ENCODE measurements at regions not wholly inside any gene's neighbourhood (a gene's known extent, or its start where the extent isn't known, plus 50 kb on each side); places are given as distances from the start of the nearest gene placed in this dataset.
"Not testable (repeated sequence)": the region's sequence is repeated elsewhere in the genome, so short reads cannot be mapped to it uniquely, and the experiment has no call there.

- intact Hi-C loops (cut with DNase I): no loop called here
- TF ChIP-seq POLR2AphosphoS5 (IDR thresholded peaks at IDR 0.05): no peak
- no peak for TF ChIP-seq EP300 (IDR thresholded peaks at IDR 0.05)
- no peak for TF ChIP-seq POLR2A (IDR thresholded peaks at IDR 0.05)
- H3K4me1 ChIP-seq: no peaks in the 10 kb centered on the region
- H3K27ac ChIP-seq: no peak overlapping the region
- H3K36me3 ChIP-seq: no peaks in the 10 kb centered on the region
- H3K27me3 ChIP-seq: peaks cover 0 to 18% (median 0%) of the 10 kb centered on the region in 3 donors
- WGBS, 2 donors: 52 to 61% methylated on average over 5 of the region's 5 CpGs
- no peak overlapping the region for H3K4me3 ChIP-seq
- DNase-seq: no peak
- H3K9me3 ChIP-seq: no peaks in the 10 kb centered on the region
These were observed 70.0 kb upstream of the TBXT start for GRCh38 chr6:166237617-166238016.

GRCh38 chr6:166236596-166236995, 68.9 kb upstream of the TBXT start:
- intact Hi-C loops (cut with DNase I): no loop called here
- no peaks in the 10 kb centered on the region for H3K9me3 ChIP-seq

GRCh38 chr6:166235666-166236292, 68.1 kb upstream of the TBXT start:
- Histone ChIP-seq H3K9me3 (no peaks in the 10 kb centered on the region), H3K36me3 (no peaks in the 10 kb centered on the region), H3K4me1 (no peaks in the 10 kb centered on the region), H3K27me3 (peaks cover 0 to 8% (median 0%) of the 10 kb centered on the region in 3 donors), H3K4me3 (no peak overlapping the region), H3K27ac (no peak overlapping the region)
- TF ChIP-seq EP300 (IDR thresholded peaks at IDR 0.05) (no peak), POLR2AphosphoS5 (IDR thresholded peaks at IDR 0.05) (no peak), POLR2A (IDR thresholded peaks at IDR 0.05) (no peak), CTCF (IDR thresholded peaks at IDR 0.05) (no peak)
- intact Hi-C loops (cut with DNase I): no loop called here
- DNase-seq: no peak
- 81 to 89% methylated on average over 17 of the region's 17 CpGs for WGBS, 2 donors

More at GRCh38 chr6:166236596-166236995, 68.9 kb upstream of the TBXT start:
- H3K4me1 ChIP-seq: no peaks in the 10 kb centered on the region
- no peaks in the 10 kb centered on the region for H3K36me3 ChIP-seq
- 77% methylated on average over 13 of the region's 13 CpGs for WGBS, 2 donors
- no peak overlapping the region for H3K4me3 ChIP-seq
- TF ChIP-seq CTCF (IDR thresholded peaks at IDR 0.05) (no peak), POLR2AphosphoS5 (IDR thresholded peaks at IDR 0.05) (no peak), POLR2A (IDR thresholded peaks at IDR 0.05) (no peak), EP300 (IDR thresholded peaks at IDR 0.05) (no peak)
- H3K27me3 ChIP-seq: peaks cover 0 to 8% (median 0%) of the 10 kb centered on the region in 3 donors
- no peak overlapping the region for H3K27ac ChIP-seq
- DNase-seq: no peak

GRCh38 chr6:166231181-166231580, 63.5 kb upstream of the TBXT start:
- intact Hi-C loops (cut with DNase I); H3K4me1 ChIP-seq; H3K27ac ChIP-seq; H3K4me3 ChIP-seq; H3K9me3 ChIP-seq; H3K36me3 ChIP-seq; DNase-seq: not testable (repeated sequence)
- peaks cover 0 to 38% (median 0%) of the 10 kb centered on the region in 3 donors for H3K27me3 ChIP-seq
- WGBS, 2 donors: 80 to 94% methylated on average over 2 of the region's 2 CpGs

GRCh38 chr6:166228839-166229528, 61.3 kb upstream of the TBXT start:
- intact Hi-C loops (cut with DNase I): no loop called here
- WGBS, 2 donors: 14 to 27% methylated on average over 16 of the region's 16 CpGs
- Histone ChIP-seq H3K4me1 (no peaks in the 10 kb centered on the region), H3K27me3 (peaks cover 0 to 40% (median 0%) of the 10 kb centered on the region in 3 donors), H3K4me3 (no peak overlapping the region), H3K36me3 (no peaks in the 10 kb centered on the region), H3K9me3 (no peaks in the 10 kb centered on the region), H3K27ac (no peak overlapping the region)
- DNase-seq: no peak
- TF ChIP-seq POLR2AphosphoS5 (IDR thresholded peaks at IDR 0.05) (no peak), EP300 (IDR thresholded peaks at IDR 0.05) (no peak), CTCF (IDR thresholded peaks at IDR 0.05) (no peak)

Data from sigmoid colon (tissue), 6 donors.